Endothelial cell of umbilical vein (primary cell): ENCODE measurements at regions not wholly inside any gene's neighbourhood (a gene's known extent, or its start where the extent isn't known, plus 50 kb on each side); places are given as distances from the start of the nearest gene placed in this dataset.

Experiments
- BruUV-seq: library from RNA; stranded (reverse); fragments of 400-500 nt; replicated peaks from 2 replicates; lab custom pipeline; 2021; lab: Mats Ljungman, UMichigan
- CTCF ChIA-PET: fragments of 300-600, 350-600 bp; sonication (Branson Sonifier 250); formaldehyde crosslinking; loops from one replicate; lab custom pipeline; 2021; ENCODE audit warnings: antibody characterized with exemption, inconsistent platforms; lab: Charles Lee
- POLR2A ChIA-PET: fragments of 300-600, 350-600 bp; sonication (Branson Sonifier 250); formaldehyde crosslinking; loops from one replicate; lab custom pipeline; 2021; ENCODE audit warnings: antibody characterized with exemption, inconsistent platforms; lab: Charles Lee
- DNase-seq: peaks from one replicate; pipeline ENCODE4 v3.0.0-alpha.2; 2011; ENCODE audit warnings: low read depth, low spot score
- FAIRE-seq: peaks from 2 replicates; lab custom pipeline; 2011; peaks lifted over from hg19 to GRCh38; lab: Jason Lieb, UNC
- H2AFZ ChIP-seq: 2 replicates; pipeline ENCODE4 v1.6.0; 2012; ENCODE audit warnings: low read depth, low read length, control low read depth, inconsistent platforms
- H3K27ac ChIP-seq: 2 replicates; pipeline ENCODE4 v1.5.1; 2011; ENCODE audit warnings: low read depth, mild to moderate bottlenecking, control low read depth, low read length, moderate library complexity; ENCODE audit not compliant: insufficient read depth
- H3K27me3 ChIP-seq, 2 experiments: 2 replicates each; pipeline versions ENCODE4 v1.6.0 to v1.6.1; 2011; ENCODE audit warnings: low read length in 2 of 2, mixed read lengths in 1 of 2; ENCODE audit not compliant: control insufficient read depth in 2 of 2, insufficient read depth in 2 of 2
- H3K36me3 ChIP-seq, 2 experiments: 2 replicates in 1 of 2; 3 replicates in 1 of 2; pipeline ENCODE4 v1.5.1; 2011; ENCODE audit warnings: low read length in 2 of 2, mild to moderate bottlenecking in 1 of 2, moderate library complexity in 1 of 2; ENCODE audit not compliant: control insufficient read depth in 2 of 2, insufficient read depth in 2 of 2; ENCODE audit errors: extremely low read depth in 1 of 2
- H3K4me1 ChIP-seq: 3 replicates; pipeline ENCODE4 v1.5.1; 2011; ENCODE audit warnings: mild to moderate bottlenecking, low read length; ENCODE audit not compliant: control insufficient read depth, insufficient read depth; ENCODE audit errors: extremely low read depth
- H3K4me2 ChIP-seq: 2 replicates; pipeline ENCODE4 v1.6.1; 2011; ENCODE audit warnings: low read length, control low read depth, mixed read lengths; ENCODE audit not compliant: insufficient read depth
- H3K4me3 ChIP-seq, 3 experiments: fragments of 200-600 bp in 1 of 3; sonication (generic), shearing (Covaris generic) in 1 of 3; replicated peaks in 1 of 3; 2 replicates each; pipeline ENCODE4 v1.5.1; 2011 to 2016; ENCODE audit warnings: control low read depth in 3 of 3, low read length in 3 of 3, mild to moderate bottlenecking in 2 of 3, inconsistent platforms in 1 of 3, low read depth in 1 of 3, moderate library complexity in 1 of 3; ENCODE audit not compliant: insufficient read depth in 1 of 3
- H3K79me2 ChIP-seq: 2 replicates; pipeline ENCODE4 v1.6.0; 2012; ENCODE audit warnings: low read length, inconsistent platforms; ENCODE audit not compliant: control insufficient read depth, insufficient read depth
- H3K9ac ChIP-seq: replicated peaks from 2 replicates; pipeline ENCODE3; 2011; ENCODE audit warnings: low read length, control low read depth; ENCODE audit not compliant: insufficient read depth; ENCODE audit errors: extremely low read depth
- H3K9me1 ChIP-seq: replicated peaks from 3 replicates; pipeline ENCODE4 v1.6.0; 2011; ENCODE audit warnings: mild to moderate bottlenecking, low read length; ENCODE audit not compliant: control insufficient read depth, insufficient read depth; ENCODE audit errors: extremely low read depth
- H3K9me3 ChIP-seq: replicated peaks from 2 replicates; pipeline ENCODE4 v1.5.1; 2012; ENCODE audit warnings: low read length, inconsistent platforms; ENCODE audit not compliant: control insufficient read depth, insufficient read depth
- H4K20me1 ChIP-seq: replicated peaks from 2 replicates; pipeline ENCODE3; 2011; ENCODE audit warnings: mild to moderate bottlenecking, low read length; ENCODE audit not compliant: control insufficient read depth, insufficient read depth; ENCODE audit errors: extremely low read depth
- EZH2 ChIP-seq: IDR thresholded peaks from 2 replicates; pipeline ENCODE4 v1.6.1; 2012; ENCODE audit warnings: borderline replicate concordance, low read depth, mild to moderate bottlenecking, moderate library complexity, low read length, inconsistent platforms; ENCODE audit not compliant: severe bottlenecking
- FOS ChIP-seq: IDR thresholded peaks from 2 replicates; pipeline ENCODE4 v1.6.1; 2011; ENCODE audit warnings: mild to moderate bottlenecking, low read length, moderate library complexity, borderline replicate concordance; ENCODE audit not compliant: insufficient read depth
- GATA2 ChIP-seq: IDR thresholded peaks from 2 replicates; pipeline ENCODE4 v1.7.0; 2011; ENCODE audit warnings: low read depth, mild to moderate bottlenecking, moderate library complexity, mixed read lengths, low read length; ENCODE audit not compliant: insufficient read length, insufficient read depth
- JUN ChIP-seq: IDR thresholded peaks from 2 replicates; pipeline ENCODE4 v1.6.1; 2011; ENCODE audit warnings: borderline replicate concordance, low read depth; ENCODE audit not compliant: insufficient read length, insufficient read depth
- MYC ChIP-seq: IDR thresholded peaks from one replicate; pipeline ENCODE4 v1.6.1; 2011; ENCODE audit warnings: mild to moderate bottlenecking, low read depth, low read length
- POLR2A ChIP-seq: IDR thresholded peaks from 2 replicates; pipeline ENCODE4 v1.6.1; 2012; ENCODE audit warnings: low read depth, mild to moderate bottlenecking, control low read depth, low read length
- POLR2AphosphoS5 ChIP-seq: IDR thresholded peaks from 2 replicates; pipeline ENCODE4 v1.6.1; 2012; ENCODE audit warnings: low read depth, mild to moderate bottlenecking, control low read depth, low read length, moderate library complexity; ENCODE audit not compliant: insufficient read depth
- dilution Hi-C: fragments of 300-500 bp; cut with MboI; formaldehyde crosslinking; loops from one replicate; pipeline ENCODE4 v1.15.0; 2019; ENCODE audit warnings: low sequenced_read_pairs; ENCODE audit not compliant: extremely low pct_ligation_motif_present
- intact Hi-C: fragments of 100-400 bp; cut with micrococcal nuclease; formaldehyde crosslinking; loops from one replicate; pipeline ENCODE4 v1.10.0; 2022
- TF ChIP-seq, protein P1 (sequence below), 2 donors: IDR thresholded peaks; 1 replicate in 1 of 2; 2 replicates in 1 of 2; pipeline ENCODE4 v1.5.1; 2011; ENCODE audit warnings: low read length in 2 of 2, mild to moderate bottlenecking in 2 of 2, moderate library complexity in 2 of 2, control low read depth in 1 of 2, inconsistent platforms in 1 of 2, low read depth in 1 of 2; ENCODE audit not compliant: insufficient read depth in 1 of 2; ENCODE audit errors: extremely low read depth in 1 of 2
- TF ChIP-seq, protein P2 (sequence below): IDR thresholded peaks from 2 replicates; pipeline ENCODE4 v1.6.1; 2011; ENCODE audit not compliant: insufficient read depth, insufficient read length

DNA sequence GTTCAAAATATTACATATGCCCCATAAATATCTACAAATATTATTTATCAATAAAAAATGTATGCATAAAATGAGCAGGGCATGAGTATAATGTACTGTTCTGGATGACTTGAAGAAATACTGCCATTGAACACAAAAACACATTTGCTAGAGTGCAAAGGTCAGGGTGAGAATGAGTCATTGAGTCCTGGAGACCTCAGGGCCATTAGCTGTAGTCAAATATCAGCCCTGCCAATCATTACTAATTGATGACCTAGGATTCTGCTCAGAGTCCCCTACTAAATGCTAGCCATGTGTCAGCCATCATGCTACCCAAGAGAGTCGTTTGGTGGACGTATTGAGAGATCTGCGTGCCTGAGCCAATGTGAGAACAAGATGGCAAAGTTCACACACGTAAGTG is 80.3 kb upstream of the FAM169A start:
- TF ChIP-seq POLR2A (no peak), FOS (no peak), GATA2 (no peak), POLR2AphosphoS5 (no peak), JUN (no peak), EZH2 (no peak), MYC (no peak)
- TF ChIP-seq, protein P1, sequence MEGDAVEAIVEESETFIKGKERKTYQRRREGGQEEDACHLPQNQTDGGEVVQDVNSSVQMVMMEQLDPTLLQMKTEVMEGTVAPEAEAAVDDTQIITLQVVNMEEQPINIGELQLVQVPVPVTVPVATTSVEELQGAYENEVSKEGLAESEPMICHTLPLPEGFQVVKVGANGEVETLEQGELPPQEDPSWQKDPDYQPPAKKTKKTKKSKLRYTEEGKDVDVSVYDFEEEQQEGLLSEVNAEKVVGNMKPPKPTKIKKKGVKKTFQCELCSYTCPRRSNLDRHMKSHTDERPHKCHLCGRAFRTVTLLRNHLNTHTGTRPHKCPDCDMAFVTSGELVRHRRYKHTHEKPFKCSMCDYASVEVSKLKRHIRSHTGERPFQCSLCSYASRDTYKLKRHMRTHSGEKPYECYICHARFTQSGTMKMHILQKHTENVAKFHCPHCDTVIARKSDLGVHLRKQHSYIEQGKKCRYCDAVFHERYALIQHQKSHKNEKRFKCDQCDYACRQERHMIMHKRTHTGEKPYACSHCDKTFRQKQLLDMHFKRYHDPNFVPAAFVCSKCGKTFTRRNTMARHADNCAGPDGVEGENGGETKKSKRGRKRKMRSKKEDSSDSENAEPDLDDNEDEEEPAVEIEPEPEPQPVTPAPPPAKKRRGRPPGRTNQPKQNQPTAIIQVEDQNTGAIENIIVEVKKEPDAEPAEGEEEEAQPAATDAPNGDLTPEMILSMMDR (IDR thresholded peaks at IDR 0.05; ENCODE audit: extremely low read depth in 1 of 2, insufficient read depth in 1 of 2, low read depth in 1 of 2, low read length in 2 of 2) = no peak
- TF ChIP-seq, protein P2, sequence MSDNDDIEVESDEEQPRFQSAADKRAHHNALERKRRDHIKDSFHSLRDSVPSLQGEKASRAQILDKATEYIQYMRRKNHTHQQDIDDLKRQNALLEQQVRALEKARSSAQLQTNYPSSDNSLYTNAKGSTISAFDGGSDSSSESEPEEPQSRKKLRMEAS = no peak
- no peaks in the 10 kb centered on the region for H3K36me3 ChIP-seq
- H3K79me2 ChIP-seq = no peaks in the 10 kb centered on the region
- no peaks in the 10 kb centered on the region for H3K9me3 ChIP-seq
- ChIA-PET POLR2A (no interaction called here), CTCF (no interaction called here)
- FAIRE-seq (no peak), DNase-seq (no peak)
- no peaks in the 10 kb centered on the region for H3K4me1 ChIP-seq
- no peak overlapping the region for H3K9ac ChIP-seq
- BruUV-seq = no TSS peak
- no peak overlapping the region for H2AFZ ChIP-seq
- H3K27me3 ChIP-seq = peaks cover 6 to 7% of the 10 kb centered on the region in 2 experiments
- no peaks in the 10 kb centered on the region for H4K20me1 ChIP-seq
- dilution Hi-C loops = no loop called here
- no peaks in the 10 kb centered on the region for H3K9me1 ChIP-seq
- H3K27ac ChIP-seq = no peak overlapping the region
- intact Hi-C loops = no loop called here
- H3K4me2 ChIP-seq = no peak overlapping the region
- H3K4me3 ChIP-seq = no peak overlapping the region
